A673 (cell line): ENCODE measurements at regions not wholly inside any gene's neighbourhood (a gene's known extent, or its start where the extent isn't known, plus 50 kb on each side); places are given as distances from the start of the nearest gene placed in this dataset.
A peak's percentile ranks its signal among the peaks of the same experiment; 100 is the strongest.

Source experiments
- BruUV-seq: library from RNA; stranded (reverse); fragments of 400-500 nt; replicated peaks from 2 replicates; lab custom pipeline; 2021; lab: Mats Ljungman, UMichigan
- CTCF ChIA-PET: fragments of 300-600 bp; sonication (Branson Sonifier 250); formaldehyde crosslinking; loops from one replicate; lab custom pipeline; 2022; ENCODE audit warnings: antibody characterized with exemption; lab: Charles Lee
- POLR2A ChIA-PET: fragments of 300-600 bp; sonication (Branson Sonifier 250); formaldehyde crosslinking; loops from one replicate; lab custom pipeline; 2022; ENCODE audit warnings: antibody characterized with exemption; ENCODE audit not compliant: low non-redundant PET; lab: Charles Lee
- DNase-seq: peaks from one replicate; pipeline ENCODE4 v3.0.0-alpha.2; 2015; ENCODE audit warnings: low spot score
- H3K27ac ChIP-seq: fragments of 200-600 bp; sonication (generic); 2 replicates; pipeline ENCODE4 v1.5.1; 2016; ENCODE audit warnings: mixed run types, low read depth, mild to moderate bottlenecking, mixed read lengths, antibody characterized with exemption, low read length; ENCODE audit not compliant: poor library complexity, severe bottlenecking
- H3K27me3 ChIP-seq: fragments of 200-600 bp; sonication (generic); replicated peaks from 2 replicates; pipeline ENCODE4 v1.6.1; 2017; ENCODE audit warnings: mixed run types, low read depth, mild to moderate bottlenecking, mixed read lengths, antibody characterized with exemption, low read length; ENCODE audit not compliant: insufficient read depth, poor library complexity
- H3K36me3 ChIP-seq: fragments of 200-600 bp; sonication (generic); 2 replicates; pipeline ENCODE4 v1.6.1; 2016; ENCODE audit warnings: mixed run types, mild to moderate bottlenecking, mixed read lengths, antibody characterized with exemption, low read length; ENCODE audit not compliant: insufficient read depth, poor library complexity, severe bottlenecking
- H3K4me1 ChIP-seq: fragments of 200-600 bp; sonication (generic); 2 replicates; pipeline ENCODE4 v1.6.1; 2017; ENCODE audit warnings: mixed run types, mild to moderate bottlenecking, mixed read lengths, antibody characterized with exemption, low read length; ENCODE audit not compliant: insufficient read depth, poor library complexity, severe bottlenecking
- H3K4me3 ChIP-seq: fragments of 200-600 bp; sonication (generic); 2 replicates; pipeline ENCODE4 v1.5.1; 2016; ENCODE audit warnings: low read depth, mixed run types, mild to moderate bottlenecking, mixed read lengths, low read length; ENCODE audit not compliant: poor library complexity, severe bottlenecking
- H3K9me3 ChIP-seq: fragments of 200-600 bp; sonication (generic); 2 replicates; pipeline ENCODE4 v1.6.1; 2016; ENCODE audit warnings: mixed run types, low read depth, mild to moderate bottlenecking, mixed read lengths, antibody characterized with exemption, low read length; ENCODE audit not compliant: poor library complexity, severe bottlenecking
- CTCF ChIP-seq: fragments of 300-800, 200-600 bp; sonication (generic); conservative IDR thresholded peaks from 2 replicates; pipeline ENCODE4 v1.5.1; 2017; ENCODE audit warnings: low read depth, mild to moderate bottlenecking, antibody characterized with exemption, low read length, moderate library complexity, mixed read lengths
- EZH2 ChIP-seq: fragments of 200-600 bp; sonication (generic); IDR thresholded peaks from 2 replicates; pipeline ENCODE4 v1.6.1; 2017; ENCODE audit warnings: borderline replicate concordance, low read depth, mild to moderate bottlenecking, mixed read lengths, antibody characterized with exemption, low read length; ENCODE audit not compliant: poor library complexity, severe bottlenecking
- intact Hi-C: fragments of 100-400 bp; cut with micrococcal nuclease; formaldehyde crosslinking; loops from one replicate; pipeline ENCODE4 v1.10.0; 2022; ENCODE audit not compliant: unreplicated experiment

- intact Hi-C loops: loop anchor here (5.0 to 10.0 kb wide), 4 partner anchors 253 to 1798 kb away; no protein-coding TSS in a partner anchor
- no TSS peak for BruUV-seq
Observed at GRCh38 chr3:111335512-111336303, 206.3 kb upstream of the CD96 start.

GRCh38 chr3:111336511-111336910 is 205.5 kb upstream of the CD96 start:
- ChIA-PET CTCF (no interaction called here), POLR2A (no interaction called here)
- no TSS peak for BruUV-seq
- no peaks in the 10 kb centered on the region for H3K27me3 ChIP-seq
- no peak overlapping the region for H3K27ac ChIP-seq
- H3K4me1 ChIP-seq: no peaks in the 10 kb centered on the region
- no peaks in the 10 kb centered on the region for H3K9me3 ChIP-seq
- intact Hi-C loops: loop anchor here (5.0 to 10.0 kb wide), 4 partner anchors 254 to 1799 kb away; no protein-coding TSS in a partner anchor
- no peaks in the 10 kb centered on the region for H3K36me3 ChIP-seq
- H3K4me3 ChIP-seq: no peak overlapping the region
- no peak for DNase-seq
- TF ChIP-seq CTCF (no peak), EZH2 (no peak)

More at GRCh38 chr3:111335512-111336303, 206.3 kb upstream of the CD96 start:
- H3K27ac ChIP-seq: no peak overlapping the region
- H3K27me3 ChIP-seq: no peaks in the 10 kb centered on the region
- POLR2A ChIA-PET: no interaction called here
- no peak for DNase-seq
- CTCF ChIA-PET: no interaction called here
- no peaks in the 10 kb centered on the region for H3K4me1 ChIP-seq
- no peak overlapping the region for H3K4me3 ChIP-seq
- H3K9me3 ChIP-seq: no peaks in the 10 kb centered on the region
- no peaks in the 10 kb centered on the region for H3K36me3 ChIP-seq
- no peak for TF ChIP-seq EZH2
- TF ChIP-seq CTCF: no peak

GRCh38 chr3:111338059-111338698 is 203.8 kb upstream of the CD96 start:
- Histone ChIP-seq H3K4me1 (no peaks in the 10 kb centered on the region), H3K36me3 (no peaks in the 10 kb centered on the region), H3K9me3 (no peaks in the 10 kb centered on the region), H3K27ac (no peak overlapping the region), H3K27me3 (no peaks in the 10 kb centered on the region), H3K4me3 (no peak overlapping the region)
- TF ChIP-seq CTCF (peak; percentile 85), EZH2 (no peak)
- no TSS peak for BruUV-seq
- ChIA-PET CTCF (no interaction called here), POLR2A (no interaction called here)
- peak; percentile 82 for DNase-seq
- intact Hi-C loops: loop anchor here (5.0 to 10.0 kb wide), 4 partner anchors 256 to 1801 kb away; no protein-coding TSS in a partner anchor
